ENCODE measurements at regions not wholly inside any gene's neighbourhood (a gene's known extent, or its start where the extent isn't known, plus 50 kb on each side); places are given as distances from the start of the nearest gene placed in this dataset.

DNA sequence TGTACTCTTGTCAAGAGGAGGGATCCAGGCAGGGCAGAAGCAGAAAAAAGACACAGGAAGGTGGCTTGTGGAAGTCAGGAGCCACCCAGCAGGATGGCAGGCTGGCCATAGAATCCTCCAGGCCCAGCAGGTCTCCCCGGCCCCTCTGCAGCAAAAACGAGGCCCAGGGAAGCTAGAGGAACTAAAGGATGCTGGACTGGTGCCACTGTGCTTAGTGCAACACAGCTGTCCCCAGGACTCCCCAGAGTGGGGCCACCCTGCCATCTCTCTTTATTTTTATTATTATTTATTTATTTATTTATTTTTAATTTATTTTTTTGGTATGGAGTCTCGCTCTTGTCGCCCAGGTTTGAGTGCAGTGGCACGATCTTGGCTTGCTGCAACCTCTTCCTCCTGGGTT, 54.1 kb downstream of the PITPNM2 start:
- intact Hi-C loops (cut with DNase I; ENCODE audit: low total_unique reads), result no loop called here
- no peak overlapping the region for H3K4me3 ChIP-seq
- peaks cover 7 to 41% (median 31%) of the 10 kb centered on the region in 4 donors for H3K4me1 ChIP-seq
- TF ChIP-seq, protein P1, sequence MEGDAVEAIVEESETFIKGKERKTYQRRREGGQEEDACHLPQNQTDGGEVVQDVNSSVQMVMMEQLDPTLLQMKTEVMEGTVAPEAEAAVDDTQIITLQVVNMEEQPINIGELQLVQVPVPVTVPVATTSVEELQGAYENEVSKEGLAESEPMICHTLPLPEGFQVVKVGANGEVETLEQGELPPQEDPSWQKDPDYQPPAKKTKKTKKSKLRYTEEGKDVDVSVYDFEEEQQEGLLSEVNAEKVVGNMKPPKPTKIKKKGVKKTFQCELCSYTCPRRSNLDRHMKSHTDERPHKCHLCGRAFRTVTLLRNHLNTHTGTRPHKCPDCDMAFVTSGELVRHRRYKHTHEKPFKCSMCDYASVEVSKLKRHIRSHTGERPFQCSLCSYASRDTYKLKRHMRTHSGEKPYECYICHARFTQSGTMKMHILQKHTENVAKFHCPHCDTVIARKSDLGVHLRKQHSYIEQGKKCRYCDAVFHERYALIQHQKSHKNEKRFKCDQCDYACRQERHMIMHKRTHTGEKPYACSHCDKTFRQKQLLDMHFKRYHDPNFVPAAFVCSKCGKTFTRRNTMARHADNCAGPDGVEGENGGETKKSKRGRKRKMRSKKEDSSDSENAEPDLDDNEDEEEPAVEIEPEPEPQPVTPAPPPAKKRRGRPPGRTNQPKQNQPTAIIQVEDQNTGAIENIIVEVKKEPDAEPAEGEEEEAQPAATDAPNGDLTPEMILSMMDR (IDR thresholded peaks at IDR 0.05), result no peak
- no peaks in the 10 kb centered on the region for H3K27me3 ChIP-seq
- DNase-seq, result no peak
- H3K27ac ChIP-seq, result peak overlapping the region; percentile 12 to 60
- no peaks in the 10 kb centered on the region for H3K9me3 ChIP-seq
- H3K36me3 ChIP-seq, result no peaks in the 10 kb centered on the region

DNA sequence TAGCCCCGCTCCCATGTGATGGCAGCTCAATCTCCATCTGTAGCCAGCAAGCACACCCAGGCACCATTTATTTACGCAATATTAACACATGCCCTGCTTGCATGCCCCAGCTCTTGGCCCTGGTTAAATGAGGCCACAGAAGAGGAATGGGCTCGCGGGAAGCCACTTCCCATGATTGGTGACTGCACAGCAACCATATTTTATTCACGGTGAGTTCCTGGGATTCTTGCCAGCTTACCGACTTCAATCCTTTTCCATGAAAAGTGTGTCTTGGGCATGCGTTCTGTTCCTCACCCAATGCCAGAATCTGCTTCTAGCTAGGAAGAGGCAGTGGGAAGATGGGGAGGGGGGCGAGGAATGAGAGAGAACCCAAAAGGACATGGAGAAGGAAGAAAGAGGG, 54.7 kb downstream of the PITPNM2 start:
- Histone ChIP-seq H3K4me1 (peaks cover 7 to 41% (median 31%) of the 10 kb centered on the region in 4 donors), H3K27me3 (no peaks in the 10 kb centered on the region), H3K27ac (peak overlapping the region; percentile 75 to 76), H3K4me3 (no peak overlapping the region), H3K36me3 (no peaks in the 10 kb centered on the region), H3K9me3 (no peaks in the 10 kb centered on the region)
- TF ChIP-seq, protein P1 (IDR thresholded peaks at IDR 0.05), result no peak
- DNase-seq, result no peak
- intact Hi-C loops (cut with DNase I; ENCODE audit: low total_unique reads), result no loop called here

DNA sequence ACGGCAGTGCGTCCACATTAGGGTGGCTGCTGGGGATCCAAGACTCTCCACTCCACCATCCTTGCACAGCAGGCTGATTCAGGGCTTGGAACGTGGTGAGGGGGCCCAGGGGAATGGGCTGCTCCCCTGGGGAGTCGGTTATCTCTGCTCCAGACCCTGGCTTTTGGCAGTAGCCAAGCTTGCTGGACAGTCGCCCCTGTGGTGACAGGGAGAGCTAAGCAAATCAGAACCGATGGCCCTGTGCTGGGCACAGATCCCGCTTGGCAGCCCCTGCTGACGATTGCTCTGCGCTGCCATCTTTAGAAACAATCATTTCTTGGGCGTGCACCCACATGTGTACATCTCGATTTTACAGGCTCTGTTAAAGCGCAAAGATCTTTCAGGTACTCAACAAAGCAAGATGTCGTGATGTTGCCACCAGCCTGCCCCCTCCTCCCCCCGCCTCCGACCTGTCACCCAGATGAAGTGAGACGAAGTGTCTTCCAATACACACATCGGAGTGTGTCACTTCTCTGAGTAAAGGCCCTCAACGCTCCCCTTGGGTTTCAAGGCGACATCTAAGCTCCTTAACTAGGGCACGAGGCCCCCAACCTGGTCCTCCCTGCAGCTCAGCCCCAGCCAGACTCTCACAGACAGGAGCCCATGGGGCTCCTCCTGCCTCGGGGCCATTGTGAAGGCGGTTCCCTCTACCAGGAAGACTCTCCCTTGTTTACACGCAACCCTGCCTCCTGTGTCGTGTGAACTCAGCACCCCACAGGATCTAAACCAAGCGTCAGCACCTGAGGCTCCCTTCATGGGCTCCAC, 55.6 kb downstream of the PITPNM2 start:
- no peaks in the 10 kb centered on the region for H3K9me3 ChIP-seq
- H3K36me3 ChIP-seq, result no peaks in the 10 kb centered on the region
- peak overlapping the region; percentile 75 to 76 for H3K27ac ChIP-seq
- intact Hi-C loops (cut with DNase I; ENCODE audit: low total_unique reads), result no loop called here
- no peaks in the 10 kb centered on the region for H3K27me3 ChIP-seq
- TF ChIP-seq, protein P1 (IDR thresholded peaks at IDR 0.05), result no peak
- H3K4me1 ChIP-seq, result peaks cover 7 to 41% (median 31%) of the 10 kb centered on the region in 4 donors
- no peak for DNase-seq
- H3K4me3 ChIP-seq, result no peak overlapping the region

DNA sequence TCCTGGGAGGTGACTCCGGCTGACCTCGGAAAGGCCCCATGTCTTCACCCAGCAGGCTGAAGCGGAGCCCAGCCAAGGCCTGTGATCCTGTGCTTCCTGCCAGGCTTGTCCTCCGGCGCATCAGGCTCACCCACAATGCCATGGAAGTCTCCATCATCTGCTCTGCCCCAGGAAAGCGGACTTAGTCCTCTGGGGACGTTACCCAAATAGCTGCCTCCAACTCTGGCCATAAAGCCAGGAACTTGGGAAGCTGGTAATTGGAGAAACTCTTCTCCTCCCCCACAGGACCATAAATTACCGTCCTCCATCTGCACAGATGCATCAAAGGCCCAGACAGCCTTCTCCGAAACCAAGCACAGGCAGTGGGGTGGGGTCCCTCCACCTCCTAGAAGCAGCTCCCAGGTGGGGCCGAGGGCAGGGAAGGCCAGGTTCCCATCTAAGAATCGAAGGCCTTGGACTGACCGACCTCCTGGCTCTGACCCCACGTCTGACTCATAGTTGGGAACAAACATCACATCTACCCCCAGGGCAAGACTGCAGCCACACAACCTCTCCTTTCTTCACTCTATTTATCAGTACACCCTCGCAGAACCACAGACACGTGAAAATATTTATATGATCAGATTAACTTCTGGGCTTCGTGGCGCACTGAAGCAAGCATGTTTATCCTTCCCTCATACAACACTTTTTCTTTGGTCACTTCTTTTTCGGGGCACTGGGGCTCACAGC, 56.4 kb downstream of the PITPNM2 start:
- DNase-seq, result peak; percentile 70 to 91
- Histone ChIP-seq H3K27me3 (no peaks in the 10 kb centered on the region), H3K4me3 (no peak overlapping the region), H3K36me3 (no peaks in the 10 kb centered on the region), H3K9me3 (no peaks in the 10 kb centered on the region), H3K27ac (peak overlapping the region; percentile 75 to 76), H3K4me1 (peaks cover 7 to 47% (median 31%) of the 10 kb centered on the region in 4 donors)
- intact Hi-C loops (cut with DNase I; ENCODE audit: low total_unique reads), result no loop called here
- TF ChIP-seq, protein P1 (IDR thresholded peaks at IDR 0.05), result no peak

DNA sequence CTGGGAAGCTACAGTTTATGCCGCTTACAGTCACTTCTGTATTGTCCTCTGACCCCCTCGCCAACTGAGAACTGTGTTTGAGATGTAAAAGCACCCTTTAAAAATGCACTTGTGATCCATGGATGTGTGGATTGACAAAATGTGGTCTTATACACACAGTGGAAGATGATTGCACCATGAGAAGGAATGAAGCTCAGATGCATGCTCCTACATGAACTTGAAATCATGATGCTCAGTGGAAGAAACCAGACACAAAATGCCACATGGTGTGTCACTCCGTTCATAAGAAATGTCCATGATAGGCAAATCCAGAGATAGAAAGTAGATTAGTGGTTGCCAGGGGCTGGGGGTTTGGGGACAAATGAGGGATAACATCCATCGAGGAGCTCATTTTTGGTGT, 58.0 kb downstream of the PITPNM2 start:
- Histone ChIP-seq H3K4me1 (peaks cover 7 to 42% (median 27%) of the 10 kb centered on the region in 4 donors), H3K27me3 (no peaks in the 10 kb centered on the region), H3K4me3 (no peak overlapping the region), H3K36me3 (no peaks in the 10 kb centered on the region), H3K9me3 (no peaks in the 10 kb centered on the region), H3K27ac (no peak overlapping the region)
- intact Hi-C loops (cut with DNase I; ENCODE audit: low total_unique reads), result no loop called here
- TF ChIP-seq, protein P1 (IDR thresholded peaks at IDR 0.05), result no peak
- no peak for DNase-seq

All from tibial artery (tissue), 4 donors.